CD4-positive, alpha-beta T cell treated with Interleukin-21 for 1 hour (primary cell): ENCODE measurements at regions not wholly inside any gene's neighbourhood (a gene's known extent, or its start where the extent isn't known, plus 50 kb on each side); places are given as distances from the start of the nearest gene placed in this dataset.
"Not testable (repeated sequence)": the region's sequence is repeated elsewhere in the genome, so short reads cannot be mapped to it uniquely, and the experiment has no call there.

Experiments used
- DNase-seq: peaks from one replicate; pipeline ENCODE4 v3.0.0-alpha.2; 2020

DNA sequence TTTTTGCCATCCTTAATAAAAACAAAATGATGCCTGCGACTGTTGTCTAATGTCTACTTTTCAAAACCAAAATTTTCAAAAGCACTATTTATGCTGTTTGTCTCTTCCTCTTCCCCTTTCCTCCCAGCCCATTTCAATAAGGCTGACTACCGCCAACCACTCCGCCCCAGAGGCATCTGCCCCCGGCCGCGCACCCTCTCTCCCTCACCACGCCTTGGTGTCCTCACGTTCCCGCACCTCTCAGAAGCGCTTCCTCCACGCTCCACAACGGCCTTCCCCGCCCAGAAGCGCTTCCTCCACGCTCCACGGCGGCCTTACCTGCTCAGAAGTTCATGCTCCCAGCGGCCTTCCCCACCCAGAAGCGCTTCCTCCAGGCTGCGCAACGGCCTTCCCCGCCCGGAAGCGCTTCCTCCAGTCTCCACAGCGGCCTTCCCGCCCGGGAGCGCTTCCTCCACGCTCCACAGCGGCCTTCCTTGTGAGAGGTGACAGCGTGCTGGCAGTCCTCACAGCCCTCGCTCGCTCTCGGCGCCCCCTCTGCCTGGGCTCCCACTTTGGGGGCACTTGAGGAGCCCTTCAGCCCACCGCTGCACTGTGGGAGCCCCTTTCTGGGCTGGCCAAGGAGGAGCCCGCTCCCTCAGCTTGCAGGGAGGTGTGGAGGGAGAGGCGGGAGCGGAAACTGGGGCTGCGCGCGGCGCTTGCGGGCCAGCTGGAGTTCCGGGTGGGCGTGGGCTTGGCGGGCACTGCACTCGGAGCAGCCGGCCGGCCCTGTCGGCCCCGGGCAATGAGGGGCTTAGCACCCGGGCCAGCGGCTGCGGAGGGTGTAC is 490.4 kb upstream of the ZFP42 start:
- no peak for DNase-seq

DNA sequence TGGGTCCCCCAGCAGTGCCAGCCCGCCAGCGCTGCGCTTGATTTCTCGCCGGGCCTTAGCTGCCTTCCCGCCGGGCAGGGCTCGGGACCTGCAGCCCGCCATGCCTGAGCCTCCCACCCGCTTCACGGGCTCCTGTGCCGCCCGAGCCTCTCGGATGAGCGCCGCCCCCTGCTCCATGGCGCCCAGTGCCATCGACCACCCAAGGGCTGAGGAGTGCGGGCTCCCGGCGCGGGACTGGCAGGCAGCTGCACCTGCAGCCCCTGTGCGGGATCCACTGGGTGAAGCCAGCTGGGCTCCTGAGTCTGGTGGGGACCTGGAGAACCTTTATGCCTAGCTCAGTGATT is 489.8 kb upstream of the ZFP42 start:
- not testable (repeated sequence) for DNase-seq

DNA sequence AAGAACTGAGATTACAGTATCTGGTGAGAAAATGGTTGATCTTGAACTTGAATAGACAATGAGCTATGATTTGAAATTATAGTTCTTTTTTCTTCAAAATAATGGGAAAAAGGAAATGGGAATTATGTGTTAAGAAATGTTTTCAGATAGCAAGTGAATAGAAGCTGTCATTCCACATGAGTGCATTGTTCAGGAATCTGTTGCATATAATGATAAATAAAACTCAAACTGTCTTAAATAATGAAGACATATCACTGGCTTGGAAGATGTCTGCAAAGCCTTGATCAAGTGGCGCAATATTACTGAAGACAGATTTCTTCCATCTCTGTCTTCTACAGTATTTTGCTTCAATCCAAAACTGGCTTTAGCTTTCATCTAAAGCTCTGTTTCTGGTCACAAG is 479.3 kb upstream of the ZFP42 start:
- DNase-seq, result no peak

DNA sequence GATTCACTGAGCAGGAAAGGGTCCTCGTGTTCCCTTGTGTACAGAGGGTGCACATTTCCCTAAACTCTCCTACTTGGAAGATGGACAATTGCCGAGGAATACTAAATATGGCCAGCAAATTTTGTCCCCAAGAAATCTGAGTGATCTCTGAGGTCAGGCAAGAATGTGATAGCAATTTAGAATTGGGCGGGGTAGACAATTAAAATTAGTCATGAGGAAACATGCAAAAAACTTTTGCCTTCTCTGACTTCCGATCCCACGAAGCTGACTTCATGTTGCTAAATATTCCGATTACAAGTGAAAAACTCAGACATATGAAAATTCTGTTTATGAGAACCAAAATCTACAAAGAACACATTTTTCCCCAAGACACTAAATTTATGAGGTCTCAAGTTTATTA is 453.9 kb upstream of the ZFP42 start:
- DNase-seq, result no peak

DNA sequence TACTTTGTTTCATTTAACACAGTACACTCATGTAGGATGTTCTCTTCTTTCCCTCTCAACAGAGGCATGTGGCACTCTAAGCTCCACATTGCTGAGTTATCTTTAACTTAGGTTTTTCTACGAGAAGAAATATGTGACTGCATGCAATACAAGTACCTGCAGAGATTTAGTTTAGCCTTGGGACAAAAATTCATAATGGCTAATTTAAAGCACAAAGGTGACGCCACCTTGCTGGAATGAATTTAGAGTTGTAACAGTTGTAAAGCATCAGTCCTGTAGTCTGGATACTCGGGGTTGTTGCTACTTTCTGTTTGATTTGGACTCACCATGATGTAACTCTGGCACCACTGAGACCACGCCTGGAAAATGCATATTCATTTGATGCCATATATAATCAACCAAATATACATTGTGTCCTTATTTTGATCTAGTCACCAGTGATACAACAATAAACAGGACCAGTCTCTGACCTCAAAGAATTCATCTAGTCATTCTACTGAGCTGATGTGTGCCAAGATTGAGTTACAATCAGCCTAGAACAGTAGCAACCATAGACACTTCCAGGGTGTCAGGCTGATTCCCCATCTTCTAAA is 451.0 kb upstream of the ZFP42 start:
- no peak for DNase-seq

GRCh38 chr4:187547316-187547715 is 448.3 kb upstream of the ZFP42 start:
- no peak for DNase-seq

DNA sequence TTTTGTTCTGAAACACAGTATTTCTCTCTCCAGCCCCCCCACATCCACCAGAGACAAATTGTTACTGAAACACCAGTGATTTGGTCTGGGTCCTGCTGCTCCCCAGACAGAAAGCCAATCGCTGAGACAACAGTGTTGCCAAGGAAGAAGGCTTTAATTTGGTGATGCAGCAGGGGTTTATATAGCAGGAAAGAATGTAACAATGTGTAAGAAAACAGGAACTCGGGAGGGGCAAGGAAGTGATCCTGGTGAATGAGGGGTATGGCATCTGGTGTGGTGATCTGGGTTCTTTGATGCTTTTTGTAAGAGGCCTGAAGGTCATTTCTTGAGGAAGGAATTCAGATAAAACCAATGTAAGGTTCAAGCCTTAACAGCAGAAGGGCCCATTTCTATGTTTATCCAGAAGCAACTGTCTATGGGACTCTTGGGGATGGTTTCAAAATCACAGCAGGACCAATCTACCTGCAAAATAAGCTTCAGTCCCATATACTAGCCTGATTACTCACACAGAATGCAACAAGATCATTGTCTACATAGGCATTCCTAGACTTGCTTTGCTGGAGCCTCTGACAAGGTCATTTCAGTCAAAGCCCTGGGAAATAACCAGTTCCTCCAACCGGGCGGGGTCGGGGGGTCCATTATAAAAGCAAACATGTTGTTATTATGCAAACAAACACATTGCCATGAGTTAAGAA is 445.2 kb upstream of the ZFP42 start:
- DNase-seq, result no peak

GRCh38 chr4:187552781-187553180 is 442.8 kb upstream of the ZFP42 start:
- no peak for DNase-seq

DNA sequence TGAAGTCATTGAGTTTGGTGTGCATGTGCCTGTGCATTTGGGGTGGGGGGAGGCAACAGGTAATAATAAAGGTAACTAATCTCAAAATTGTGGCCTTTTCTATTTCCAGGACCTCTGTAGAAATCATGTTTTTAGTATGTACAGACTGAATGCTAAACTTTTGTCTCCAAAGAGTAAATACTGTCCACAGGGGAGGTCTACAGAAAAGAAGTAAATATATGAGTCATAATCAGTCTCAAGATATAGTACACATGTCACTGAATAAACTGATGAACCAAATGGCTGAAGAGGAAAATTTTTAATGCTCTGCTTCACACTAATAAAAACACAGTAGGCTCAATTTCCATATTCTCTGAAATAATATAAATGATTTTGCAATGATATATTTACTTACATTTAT is 440.4 kb upstream of the ZFP42 start:
- DNase-seq, result no peak

DNA sequence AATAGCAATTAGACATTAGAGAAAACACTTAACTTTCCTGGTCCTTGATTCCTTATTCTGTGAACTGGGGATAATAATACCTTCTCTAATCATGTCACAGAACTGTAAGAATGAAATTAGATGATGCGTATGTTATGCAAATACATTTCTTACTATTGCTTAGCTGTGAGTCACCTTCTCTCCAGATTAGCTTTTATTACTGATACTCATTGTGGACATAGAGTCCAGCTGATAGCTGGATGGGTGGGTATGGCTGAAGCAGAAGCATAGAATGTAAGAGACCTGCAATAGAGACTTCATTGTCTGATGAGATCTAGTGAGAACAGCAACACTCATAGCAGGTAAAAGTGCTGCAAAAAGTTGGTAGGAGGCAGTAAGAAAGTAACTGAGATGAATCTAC is 437.2 kb upstream of the ZFP42 start:
- DNase-seq, result no peak

- DNase-seq, result no peak
These were observed 433.2 kb upstream of the ZFP42 start for GRCh38 chr4:187562345-187562744.

DNA sequence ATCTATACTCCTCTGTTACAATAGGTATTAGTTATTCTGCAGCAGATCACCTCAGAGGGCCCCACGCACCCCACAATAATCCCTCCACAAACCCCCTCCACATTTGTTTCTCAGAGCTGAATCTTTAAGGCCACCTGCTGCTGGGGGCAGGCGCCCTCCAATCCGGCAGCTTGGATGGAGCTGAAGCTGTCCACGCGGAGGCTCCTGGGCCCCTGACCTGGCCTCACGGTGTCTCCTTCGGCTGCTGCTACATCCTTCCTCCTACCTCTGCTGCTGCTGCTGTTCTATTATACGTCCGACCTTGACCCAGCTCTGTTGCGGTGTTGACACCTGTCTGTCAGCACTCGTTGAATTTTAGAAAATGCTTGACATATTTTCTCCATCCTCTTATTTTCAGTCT is 430.2 kb upstream of the ZFP42 start:
- no peak for DNase-seq

- no peak for DNase-seq
These were observed 425.7 kb upstream of the ZFP42 start for GRCh38 chr4:187569871-187570270.

DNA sequence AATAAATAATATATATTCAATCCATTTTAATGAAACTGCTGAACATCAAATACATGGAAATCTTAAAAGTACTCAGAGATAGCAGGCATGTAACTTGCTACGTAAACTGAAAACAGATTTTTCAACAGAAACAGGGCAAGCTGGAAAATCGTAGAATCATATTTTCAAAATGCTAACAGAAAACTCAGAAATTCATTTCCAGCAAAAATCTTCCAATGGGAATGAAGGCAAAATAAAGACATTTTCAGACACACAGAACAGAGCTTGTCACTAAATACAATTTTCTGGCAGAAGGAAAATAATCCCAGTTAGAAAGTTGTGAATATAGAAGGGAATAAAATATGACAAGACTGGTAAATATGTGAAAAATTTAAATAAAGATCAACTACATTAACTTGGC is 419.9 kb upstream of the ZFP42 start:
- no peak for DNase-seq

DNA sequence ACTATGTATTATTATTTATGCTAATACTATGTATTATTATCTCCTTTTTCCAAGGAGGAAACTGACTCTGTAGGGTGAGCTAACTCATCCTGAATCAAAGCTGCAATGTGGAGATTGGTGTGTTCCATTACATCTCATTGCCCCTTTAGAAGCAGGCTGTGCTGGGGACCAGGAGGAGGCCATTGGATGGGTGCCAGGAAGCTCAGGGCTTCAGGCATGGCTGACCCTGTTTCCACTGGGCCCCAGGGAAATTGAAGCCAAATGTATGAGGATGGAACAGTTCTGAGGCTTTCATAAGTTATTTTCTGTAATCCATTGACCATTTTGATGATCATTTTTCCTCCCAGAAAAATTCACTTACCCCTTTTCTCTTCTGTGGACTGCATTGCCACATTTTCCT is 418.8 kb upstream of the ZFP42 start:
- no peak for DNase-seq

DNA sequence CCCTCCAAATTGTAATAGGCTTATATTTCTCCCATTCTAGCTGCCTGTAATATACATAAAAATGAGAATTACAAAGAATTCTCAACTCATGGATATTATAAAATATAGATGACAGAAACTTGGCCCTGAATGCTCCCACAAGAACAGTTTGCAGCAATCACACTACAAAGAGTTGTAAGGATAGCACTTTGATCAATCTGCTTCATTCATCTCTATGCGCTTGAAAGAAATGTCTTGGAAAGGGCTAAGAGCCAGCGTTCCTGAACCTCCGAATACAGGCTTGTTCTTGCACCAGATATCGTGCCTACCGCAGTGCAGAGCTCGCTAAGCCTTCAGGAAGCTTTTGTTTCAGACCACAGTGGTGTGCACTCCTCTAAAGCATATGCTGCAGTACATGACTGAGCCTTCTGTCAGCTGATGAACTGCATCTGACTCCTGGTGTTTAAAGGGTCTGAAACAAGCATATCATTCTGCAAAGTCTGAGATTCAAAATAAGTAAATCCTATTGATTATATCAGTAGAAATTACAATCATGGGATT is 417.6 kb upstream of the ZFP42 start:
- no peak for DNase-seq

DNA sequence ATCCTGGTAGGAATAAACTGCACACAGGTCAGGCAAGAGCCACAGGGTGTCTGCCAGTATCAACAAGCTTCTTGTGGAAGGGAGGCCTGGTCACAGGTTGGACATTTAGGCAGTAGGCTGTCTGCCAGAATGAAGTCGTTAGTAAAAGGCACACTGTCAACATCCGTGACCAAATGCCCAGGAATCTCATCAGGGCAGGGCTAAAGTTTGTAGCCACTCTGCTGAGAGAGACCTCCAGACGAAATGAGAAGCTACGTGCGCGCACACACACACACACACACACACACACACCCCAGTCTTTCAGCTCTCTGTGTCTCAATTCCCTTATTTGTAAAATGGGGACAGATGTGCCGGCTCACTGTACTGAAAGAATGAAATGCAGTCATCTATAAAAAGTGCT is 408.7 kb upstream of the ZFP42 start:
- no peak for DNase-seq

GRCh38 chr4:187598196-187598595 is 397.4 kb upstream of the ZFP42 start:
- no peak for DNase-seq

- DNase-seq, result no peak
These were observed 393.1 kb upstream of the ZFP42 start for GRCh38 chr4:187602339-187603092.

- DNase-seq, result no peak
These were observed 392.2 kb upstream of the ZFP42 start for GRCh38 chr4:187603093-187604025.

DNA sequence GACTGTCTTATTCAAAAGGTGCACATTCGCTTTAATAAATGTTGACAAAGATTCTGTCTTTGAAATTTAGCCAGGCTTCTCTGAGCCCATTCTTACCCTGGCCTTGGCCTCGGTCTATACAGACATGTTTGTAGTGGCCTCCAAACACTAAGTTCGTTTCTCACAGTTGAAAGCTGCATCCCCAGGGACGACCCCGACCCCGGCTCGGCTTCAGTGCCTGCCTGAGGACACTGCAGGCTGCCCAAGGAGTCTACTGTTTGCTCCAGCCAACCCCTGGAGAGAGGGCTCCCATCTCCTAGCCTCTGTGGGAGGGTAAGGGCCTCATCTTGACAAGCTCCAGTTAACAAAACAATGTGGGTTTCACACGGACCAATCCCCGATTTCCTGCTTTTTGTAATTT is 390.6 kb upstream of the ZFP42 start:
- no peak for DNase-seq

DNA sequence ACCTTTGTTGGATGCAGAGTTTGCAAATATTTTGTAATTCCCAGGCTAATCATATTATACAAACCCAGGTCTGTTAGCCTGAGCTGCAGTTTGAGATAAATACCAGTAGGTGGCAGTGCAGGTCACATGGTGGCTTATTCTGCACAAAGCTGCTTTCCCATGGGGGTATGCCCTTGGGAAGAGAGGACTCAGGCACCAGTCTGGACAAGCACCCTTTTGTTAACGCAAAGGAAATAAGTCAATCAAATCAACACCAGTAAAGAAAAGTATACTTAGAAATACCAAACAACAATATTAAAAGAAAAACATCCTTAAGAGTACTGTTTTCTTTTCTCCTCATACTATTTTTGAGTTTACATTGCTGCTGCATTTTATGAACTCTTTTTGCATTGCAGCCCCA is 389.0 kb upstream of the ZFP42 start:
- peak; percentile 7 for DNase-seq
